Activated CD4-positive, alpha-beta T cell treated with anti-CD3 and anti-CD28 coated beads for 1 hour (primary cell): ENCODE measurements at regions not wholly inside any gene's neighbourhood (a gene's known extent, or its start where the extent isn't known, plus 50 kb on each side); places are given as distances from the start of the nearest gene placed in this dataset.
"Not testable (repeated sequence)": the region's sequence is repeated elsewhere in the genome, so short reads cannot be mapped to it uniquely, and the experiment has no call there.

Experiments used
- DNase-seq: peaks from one replicate; pipeline ENCODE4 v3.0.0-alpha.2; 2020

- DNase-seq, result no peak
These were observed 163.9 kb upstream of the AUTS2 start for GRCh38 chr7:69434398-69434815.

- DNase-seq, result no peak
These were observed 162.6 kb upstream of the AUTS2 start for GRCh38 chr7:69435711-69436110.

GRCh38 chr7:69436946-69437345, 161.3 kb upstream of the AUTS2 start:
- no peak for DNase-seq

- DNase-seq, result no peak
These were observed 159.5 kb upstream of the AUTS2 start for GRCh38 chr7:69438584-69439412.

- no peak for DNase-seq
These were observed 158.5 kb upstream of the AUTS2 start for GRCh38 chr7:69439636-69440325.

- no peak for DNase-seq
These were observed 157.3 kb upstream of the AUTS2 start for GRCh38 chr7:69440976-69441375.

GRCh38 chr7:69443136-69443535, 155.1 kb upstream of the AUTS2 start:
- DNase-seq, result no peak

- no peak for DNase-seq
These were observed 152.7 kb upstream of the AUTS2 start for GRCh38 chr7:69445541-69445940.

- DNase-seq, result not testable (repeated sequence)
These were observed 152.1 kb upstream of the AUTS2 start for GRCh38 chr7:69446213-69446612.

GRCh38 chr7:69448071-69448470, 150.2 kb upstream of the AUTS2 start:
- no peak for DNase-seq

GRCh38 chr7:69450456-69450855, 147.8 kb upstream of the AUTS2 start:
- DNase-seq, result no peak

- no peak for DNase-seq
These were observed 146.6 kb upstream of the AUTS2 start for GRCh38 chr7:69451715-69452114.

- DNase-seq, result no peak
These were observed 145.5 kb upstream of the AUTS2 start for GRCh38 chr7:69452797-69453196.

GRCh38 chr7:69457595-69458504, 140.4 kb upstream of the AUTS2 start:
- DNase-seq, result no peak

GRCh38 chr7:69464035-69464434, 134.2 kb upstream of the AUTS2 start:
- DNase-seq, result no peak

GRCh38 chr7:69465262-69465661, 133.0 kb upstream of the AUTS2 start:
- no peak for DNase-seq

GRCh38 chr7:69467826-69468225, 130.4 kb upstream of the AUTS2 start:
- no peak for DNase-seq

GRCh38 chr7:69476416-69476815, 121.9 kb upstream of the AUTS2 start:
- DNase-seq, result no peak

- no peak for DNase-seq
These were observed 115.6 kb upstream of the AUTS2 start for GRCh38 chr7:69482676-69483075.

- no peak for DNase-seq
These were observed 108.7 kb upstream of the AUTS2 start for GRCh38 chr7:69489533-69489932.

- DNase-seq, result no peak
These were observed 99.6 kb upstream of the AUTS2 start for GRCh38 chr7:69498671-69499070.

- DNase-seq, result no peak
These were observed 95.9 kb upstream of the AUTS2 start for GRCh38 chr7:69502358-69502757.

- DNase-seq, result no peak
These were observed 93.4 kb upstream of the AUTS2 start for GRCh38 chr7:69504733-69505420.
